Bronchial epithelial cell (primary cell): ENCODE measurements at regions not wholly inside any gene's neighbourhood (a gene's known extent, or its start where the extent isn't known, plus 50 kb on each side); places are given as distances from the start of the nearest gene placed in this dataset.
"Not testable (repeated sequence)": the region's sequence is repeated elsewhere in the genome, so short reads cannot be mapped to it uniquely, and the experiment has no call there.

Experiments used
- DNase-seq: peaks from one replicate; pipeline ENCODE4 v3.0.0-alpha.2; 2010; ENCODE audit warnings: low read depth
- FAIRE-seq: peaks from 2 replicates; lab custom pipeline; 2011; peaks lifted over from hg19 to GRCh38; lab: Jason Lieb, UNC
- H3K27me3 ChIP-seq: 2 replicates; pipeline ENCODE4 v1.5.1; 2011; ENCODE audit warnings: low read length; ENCODE audit not compliant: control insufficient read depth, insufficient read depth
- H3K36me3 ChIP-seq: 2 replicates; pipeline ENCODE4 v1.5.1; 2011; ENCODE audit warnings: low read length; ENCODE audit not compliant: control insufficient read depth, insufficient read depth
- H3K4me3 ChIP-seq: 2 replicates; pipeline ENCODE4 v1.5.1; 2011; ENCODE audit warnings: mild to moderate bottlenecking, low read depth, low read length, control low read depth
- CTCF ChIP-seq: IDR thresholded peaks from 2 replicates; pipeline ENCODE4 v1.5.1; 2011; ENCODE audit warnings: mild to moderate bottlenecking, moderate library complexity, low read length, control low read depth, inconsistent platforms; ENCODE audit not compliant: insufficient read depth, severe bottlenecking

DNA sequence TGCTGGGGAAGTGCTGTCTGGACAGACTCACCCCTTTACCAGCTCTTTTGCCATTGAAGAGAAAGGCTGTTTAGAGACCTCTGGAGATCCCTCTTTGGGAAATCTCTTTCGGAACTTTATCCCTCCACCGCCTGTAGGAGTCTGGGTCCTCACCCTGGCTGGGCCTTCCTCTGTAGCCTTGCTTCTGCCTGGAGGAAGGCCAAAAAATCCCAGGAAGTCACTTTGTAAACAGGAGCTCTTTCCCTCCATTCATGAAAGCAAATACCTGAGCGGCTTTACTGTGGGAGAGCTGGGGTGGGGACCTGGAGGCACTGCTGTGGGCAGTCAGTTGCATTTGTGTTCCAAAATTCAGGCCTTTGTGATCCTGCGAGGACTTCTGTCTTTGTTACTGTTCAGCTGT is 126.2 kb downstream of the KLF6 start:
- FAIRE-seq (no peak), DNase-seq (no peak)
- no peak overlapping the region for H3K4me3 ChIP-seq
- no peaks in the 10 kb centered on the region for H3K36me3 ChIP-seq
- no peak for TF ChIP-seq CTCF
- no peaks in the 10 kb centered on the region for H3K27me3 ChIP-seq

- H3K27me3 ChIP-seq: no peaks in the 10 kb centered on the region
- no peak for FAIRE-seq
- no peak for TF ChIP-seq CTCF
- no peak for DNase-seq
- no peaks in the 10 kb centered on the region for H3K36me3 ChIP-seq
- no peak overlapping the region for H3K4me3 ChIP-seq
Measured at GRCh38 chr10:3656214-3656613, 128.8 kb downstream of the KLF6 start.

DNA sequence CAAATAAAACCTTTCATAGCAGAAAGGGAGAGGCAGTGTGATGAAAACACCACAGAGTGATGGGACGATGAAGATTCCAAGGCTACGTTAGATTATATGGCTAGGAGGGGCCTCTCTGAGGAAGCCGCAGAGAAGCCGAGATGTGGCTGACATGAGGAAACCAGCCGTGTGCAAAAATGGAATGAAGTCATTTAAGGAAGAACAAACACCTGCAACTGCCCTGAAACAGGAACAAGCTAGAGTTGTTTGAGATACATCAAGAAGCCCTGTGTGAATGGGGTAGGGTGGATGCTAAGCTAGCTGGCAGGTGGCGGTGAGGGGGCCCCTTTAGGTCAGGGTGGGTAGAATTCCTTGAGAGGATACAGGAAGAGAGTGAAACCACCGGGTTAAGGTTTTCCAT is 129.5 kb downstream of the KLF6 start:
- Histone ChIP-seq H3K36me3 (no peaks in the 10 kb centered on the region), H3K4me3 (no peak overlapping the region), H3K27me3 (no peaks in the 10 kb centered on the region)
- DNase-seq (no peak), FAIRE-seq (no peak)
- no peak for TF ChIP-seq CTCF

DNA sequence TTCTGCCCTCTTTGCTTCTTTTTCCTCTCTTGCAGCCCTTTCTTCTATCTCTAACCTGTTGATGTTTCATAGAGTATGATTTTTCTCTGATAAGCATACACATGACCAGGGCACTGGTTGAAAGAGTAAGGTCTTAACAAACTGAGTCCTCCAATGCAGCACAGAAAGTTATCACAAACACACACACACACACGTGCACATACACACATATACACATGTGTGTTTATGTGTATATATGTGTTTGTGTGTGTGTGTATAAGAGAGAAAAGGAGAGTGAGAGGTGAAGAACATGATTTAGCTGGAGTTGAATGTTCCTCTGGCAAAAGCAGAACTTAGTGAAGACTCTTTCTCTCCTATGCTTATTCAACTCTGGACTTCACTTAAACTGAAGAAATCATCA is 130.0 kb downstream of the KLF6 start:
- TF ChIP-seq CTCF: no peak
- no peaks in the 10 kb centered on the region for H3K27me3 ChIP-seq
- DNase-seq: no peak
- no peak for FAIRE-seq
- no peak overlapping the region for H3K4me3 ChIP-seq
- H3K36me3 ChIP-seq: no peaks in the 10 kb centered on the region

- Histone ChIP-seq H3K27me3 (no peaks in the 10 kb centered on the region), H3K4me3 (no peak overlapping the region), H3K36me3 (no peaks in the 10 kb centered on the region)
- no peak for DNase-seq
- no peak for FAIRE-seq
- no peak for TF ChIP-seq CTCF
Measured at GRCh38 chr10:3654496-3654895, 130.5 kb downstream of the KLF6 start.

- H3K4me3 ChIP-seq, DNase-seq, FAIRE-seq, H3K27me3 ChIP-seq, H3K36me3 ChIP-seq: not testable (repeated sequence)
Measured at GRCh38 chr10:3653303-3653702, 131.7 kb downstream of the KLF6 start.
